ENCODE measurements at regions not wholly inside any gene's neighbourhood (a gene's known extent, or its start where the extent isn't known, plus 50 kb on each side); places are given as distances from the start of the nearest gene placed in this dataset.

DNA sequence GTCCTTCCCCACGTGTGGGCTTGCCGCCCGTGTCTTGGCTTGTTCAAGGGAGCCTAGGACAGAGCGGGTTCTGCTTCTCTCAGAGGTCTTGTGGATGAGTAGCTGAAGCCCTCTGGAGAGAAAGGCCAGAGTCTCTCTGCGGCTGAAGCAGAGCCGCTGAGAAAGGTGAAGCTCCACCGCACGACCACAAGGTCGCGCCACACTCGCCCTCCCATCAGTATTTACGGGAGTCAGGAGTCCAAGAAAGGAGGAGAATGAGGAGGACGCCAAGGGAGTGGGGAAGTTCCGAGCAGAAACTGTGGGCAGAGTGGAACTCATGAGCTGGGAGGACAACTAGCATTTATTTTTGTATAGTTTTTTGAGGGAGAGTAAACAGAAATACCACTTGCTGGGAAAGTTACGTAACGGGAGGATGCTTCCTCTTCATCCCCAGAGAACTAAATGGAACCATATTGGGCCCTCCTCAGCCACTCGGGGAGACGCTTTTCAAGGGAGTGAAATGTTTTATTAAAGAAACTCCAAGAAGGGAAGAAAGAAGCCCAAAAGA, 51.6 kb upstream of the HAO2 start:
- H3K36me3 ChIP-seq (ENCODE audit: control insufficient read depth in 3 of 3, insufficient read depth in 2 of 3, low read depth in 1 of 3, low read length in 3 of 3): no peaks in the 10 kb centered on the region
- DNase-seq (no peak), FAIRE-seq (no peak)
- no peaks in the 10 kb centered on the region for H3K27me3 ChIP-seq (ENCODE audit: control insufficient read depth in 3 of 3, insufficient read depth in 3 of 3, low read length in 3 of 3)
- H3K27ac ChIP-seq (ENCODE audit: low read depth in 1 of 3, low read length in 2 of 3): no peak overlapping the region
- H3K4me1 ChIP-seq (ENCODE audit: control insufficient read depth in 3 of 3, insufficient read depth in 2 of 3, low read depth in 1 of 3, low read length in 2 of 3): no peaks in the 10 kb centered on the region
- H3K4me3 ChIP-seq (ENCODE audit: low read depth in 1 of 3, low read length in 3 of 3): no peak overlapping the region
- no peaks in the 10 kb centered on the region for H3K9me3 ChIP-seq (ENCODE audit: control insufficient read depth in 2 of 2, insufficient read depth in 1 of 2, low read depth in 1 of 2, low read length in 1 of 2)
- WGBS, 3 donors: 79 to 91% (median 89%) methylated on average over 18 of the region's 18 CpGs

DNA sequence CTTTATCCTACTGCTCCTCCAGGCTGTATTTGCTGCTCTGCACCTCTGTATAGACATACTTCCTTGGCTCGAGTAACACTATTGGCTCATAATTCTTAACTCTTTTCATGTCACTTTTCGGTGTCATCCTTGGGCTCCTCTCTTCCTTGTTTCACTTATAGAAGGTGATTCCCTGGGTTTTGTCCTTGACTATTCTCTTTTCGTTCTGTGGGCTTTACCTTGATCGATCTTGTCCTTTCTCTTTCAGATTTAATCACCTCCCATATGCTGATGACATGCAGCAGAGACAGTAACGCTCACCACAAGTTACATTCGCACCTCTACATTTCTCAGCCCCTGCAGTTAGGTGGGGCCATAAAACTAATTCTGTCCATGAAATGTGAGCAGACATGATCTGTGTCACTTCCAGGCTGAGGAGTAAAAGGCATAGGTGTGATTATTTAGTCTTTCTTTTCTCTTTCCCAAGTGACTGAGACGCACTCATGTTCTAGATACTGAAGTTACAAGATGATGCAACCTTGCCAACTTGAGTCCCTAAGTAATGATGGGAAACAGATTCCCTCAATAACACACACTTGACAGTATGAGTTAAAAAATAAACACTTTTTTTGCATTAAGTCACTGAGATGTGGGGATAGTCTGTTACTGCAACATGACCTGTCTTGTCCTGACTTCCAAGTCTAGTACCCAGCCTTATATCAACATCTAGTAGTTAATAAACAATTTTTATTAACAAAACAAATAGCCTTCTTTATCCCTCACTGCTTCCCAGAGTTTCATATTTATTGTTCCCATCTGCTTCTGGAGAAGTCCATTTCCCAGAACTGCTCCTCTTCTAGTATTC, 49.9 kb upstream of the HAO2 start:
- WGBS, 3 donors: 68 to 86% (median 75%) methylated on average over 7 of the region's 7 CpGs
- H3K4me3 ChIP-seq (ENCODE audit: low read depth in 1 of 3, low read length in 3 of 3): no peak overlapping the region

More for the DNA sequence above, 49.9 kb upstream of the HAO2 start:
- no peaks in the 10 kb centered on the region for H3K27me3 ChIP-seq (ENCODE audit: control insufficient read depth in 3 of 3, insufficient read depth in 3 of 3, low read length in 3 of 3)
- H3K27ac ChIP-seq (ENCODE audit: low read depth in 1 of 3, low read length in 2 of 3): no peak overlapping the region
- no peaks in the 10 kb centered on the region for H3K9me3 ChIP-seq (ENCODE audit: control insufficient read depth in 2 of 2, insufficient read depth in 1 of 2, low read depth in 1 of 2, low read length in 1 of 2)
- no peaks in the 10 kb centered on the region for H3K36me3 ChIP-seq (ENCODE audit: control insufficient read depth in 3 of 3, insufficient read depth in 2 of 3, low read depth in 1 of 3, low read length in 3 of 3)
- H3K4me1 ChIP-seq (ENCODE audit: control insufficient read depth in 3 of 3, insufficient read depth in 2 of 3, low read depth in 1 of 3, low read length in 2 of 3): no peaks in the 10 kb centered on the region
- FAIRE-seq (no peak), DNase-seq (no peak)
